HG02678 (cell line): ENCODE measurements at regions not wholly inside any gene's neighbourhood (a gene's known extent, or its start where the extent isn't known, plus 50 kb on each side); places are given as distances from the start of the nearest gene placed in this dataset.

Experiments
- ATAC-seq: cut with Tn5 transposase; IDR thresholded peaks from one replicate; pipeline ENCODE4 v1.9.1; 2021; ENCODE audit warnings: mild to moderate bottlenecking, moderate library complexity; ENCODE audit not compliant: unreplicated experiment

DNA sequence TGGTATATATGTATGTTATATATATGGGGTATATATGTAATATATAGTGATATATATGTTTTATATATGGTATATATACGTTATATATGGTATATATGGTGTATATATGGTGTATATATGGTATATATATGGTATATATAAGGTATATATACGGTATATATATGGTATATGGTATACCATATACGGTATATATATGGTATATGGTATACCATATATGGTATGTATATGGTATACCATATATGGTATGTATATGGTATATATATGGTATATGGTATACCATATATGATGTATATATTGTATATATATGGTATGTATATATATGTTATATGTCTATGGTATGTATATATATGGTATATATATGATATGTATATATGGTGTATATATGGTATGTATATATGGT is 447.7 kb upstream of the USP24 start:
- no peak for ATAC-seq

DNA sequence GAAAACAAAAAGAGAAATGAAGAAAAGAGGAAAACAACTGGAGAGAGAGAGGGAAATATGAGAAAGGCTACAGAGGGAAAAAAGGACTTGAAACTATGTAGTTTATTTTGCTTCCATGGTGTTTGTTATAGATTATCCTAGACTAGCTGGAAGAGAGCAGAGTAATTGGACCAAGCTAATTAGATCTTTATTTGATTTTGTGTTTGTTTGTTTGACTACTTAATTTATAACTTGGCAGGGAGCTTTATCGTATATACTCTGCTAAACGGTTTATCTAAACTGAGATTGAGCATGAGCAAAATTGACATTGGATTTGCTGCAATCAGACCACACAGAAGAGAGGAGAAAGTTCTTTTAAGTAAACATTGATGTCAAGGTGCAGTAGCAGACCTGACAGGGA is 443.8 kb upstream of the USP24 start:
- ATAC-seq = no peak

DNA sequence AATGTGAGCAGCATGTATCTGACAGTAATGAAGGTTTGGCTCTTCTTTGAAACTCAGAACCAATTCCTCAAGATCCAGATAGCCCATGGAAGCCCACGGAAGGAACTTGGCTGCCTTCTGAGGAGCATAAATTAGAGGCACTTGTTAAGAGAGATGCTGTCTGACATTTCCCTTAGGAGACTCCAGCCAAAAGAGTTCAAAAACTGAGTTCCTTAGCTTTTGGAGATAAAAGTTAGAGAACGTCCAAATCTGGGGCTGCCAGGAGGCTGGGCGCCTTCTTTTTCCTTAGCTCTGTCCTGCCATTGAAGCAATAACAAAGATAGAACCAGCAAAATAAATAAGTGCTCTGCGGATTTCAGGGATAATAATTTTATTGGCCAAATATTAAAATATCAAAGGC is 439.6 kb upstream of the USP24 start:
- no peak for ATAC-seq

DNA sequence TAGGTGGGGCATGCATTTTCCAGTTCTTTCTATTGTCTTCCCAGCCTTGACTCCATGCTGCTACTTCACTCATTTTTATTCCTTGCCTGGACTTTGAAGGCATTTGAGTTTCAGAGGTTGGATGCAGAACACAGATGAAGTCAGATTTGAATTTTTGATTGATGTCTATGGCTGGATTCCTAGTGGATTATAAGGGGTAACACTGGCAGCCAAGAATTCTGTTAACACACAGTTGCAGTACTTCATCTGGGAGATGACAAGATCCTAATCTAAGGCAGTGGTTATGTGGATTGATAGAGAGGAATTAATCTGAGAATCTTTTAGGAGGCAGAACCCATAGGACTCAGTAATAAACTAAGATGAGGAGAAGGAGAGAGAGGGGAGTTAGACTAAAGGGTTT is 439.0 kb upstream of the USP24 start:
- ATAC-seq = no peak

DNA sequence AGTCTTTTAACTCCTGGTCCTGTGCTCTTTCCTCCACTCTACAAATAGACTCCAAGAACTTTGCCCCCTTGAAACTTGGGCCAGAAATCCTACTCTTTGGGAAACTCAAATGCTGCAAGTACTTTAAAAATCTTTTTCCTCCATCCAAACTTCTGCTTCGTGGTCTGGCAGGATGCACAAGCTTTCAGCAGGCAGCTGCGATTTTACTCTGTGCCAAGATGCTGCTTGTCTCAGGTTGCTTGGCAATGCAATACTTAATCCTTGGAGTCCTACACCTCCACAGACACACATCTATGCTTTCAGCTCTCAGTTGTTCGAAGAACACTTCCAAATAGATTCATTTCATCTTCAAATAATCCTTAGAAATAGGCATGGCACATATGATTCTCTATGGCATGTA is 435.3 kb upstream of the USP24 start:
- no peak for ATAC-seq

DNA sequence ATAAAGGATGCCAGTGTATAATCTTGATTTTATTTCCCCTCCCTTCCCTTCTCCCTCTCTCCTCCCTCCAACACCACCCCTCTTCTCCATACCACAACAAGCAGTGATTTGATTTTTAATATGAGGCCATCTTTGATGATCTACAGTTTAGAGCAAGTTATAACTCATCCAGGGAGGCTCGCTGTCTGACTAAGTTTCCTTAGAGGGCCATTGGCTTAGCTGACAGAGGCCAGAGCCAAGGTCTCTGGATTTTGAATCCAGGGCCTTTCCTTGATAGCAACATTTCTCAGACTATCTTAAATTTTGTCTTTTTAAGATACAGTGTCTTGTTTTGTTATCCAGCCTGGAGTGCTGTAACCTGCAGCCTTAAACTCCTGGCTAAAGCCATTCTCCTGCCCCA is 431.0 kb upstream of the USP24 start:
- ATAC-seq = no peak

DNA sequence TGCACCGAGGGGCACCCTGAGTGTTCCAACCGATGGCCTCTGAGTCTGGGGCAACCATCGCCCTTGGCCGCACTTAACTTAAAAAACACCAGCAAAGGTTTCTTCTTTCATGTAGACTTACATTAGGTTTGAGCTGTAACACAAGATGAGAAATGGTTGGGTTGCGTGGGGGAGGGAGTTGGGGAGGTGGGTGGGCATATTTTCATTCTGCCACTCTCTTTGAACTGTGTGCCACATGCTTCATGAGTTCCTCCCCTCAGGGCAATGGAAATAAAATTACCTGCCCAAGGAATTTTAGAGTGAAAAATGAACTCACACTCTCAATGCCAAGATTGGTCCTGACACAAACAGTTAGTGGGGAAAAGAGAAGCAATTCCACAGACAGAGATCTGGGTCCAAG is 430.1 kb upstream of the USP24 start:
- no peak for ATAC-seq

DNA sequence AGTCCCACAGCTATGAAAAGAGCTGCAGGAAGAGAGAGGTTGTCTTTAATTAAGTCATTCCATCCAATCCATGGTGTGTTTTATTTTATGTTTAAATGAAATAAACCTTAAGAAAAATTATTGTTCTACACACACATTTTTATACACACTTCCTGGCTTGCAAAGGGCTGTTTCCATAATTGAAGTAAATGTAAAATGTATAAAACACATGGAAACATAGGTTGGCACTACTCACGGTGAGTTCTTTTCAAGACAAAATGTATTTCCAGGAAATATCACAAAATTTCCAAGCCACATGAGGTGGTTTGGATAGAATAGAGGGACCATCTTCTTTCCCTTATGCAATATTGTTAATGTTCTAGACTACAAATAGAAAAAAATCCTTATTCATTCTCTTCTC is 426.8 kb upstream of the USP24 start:
- no peak for ATAC-seq

DNA sequence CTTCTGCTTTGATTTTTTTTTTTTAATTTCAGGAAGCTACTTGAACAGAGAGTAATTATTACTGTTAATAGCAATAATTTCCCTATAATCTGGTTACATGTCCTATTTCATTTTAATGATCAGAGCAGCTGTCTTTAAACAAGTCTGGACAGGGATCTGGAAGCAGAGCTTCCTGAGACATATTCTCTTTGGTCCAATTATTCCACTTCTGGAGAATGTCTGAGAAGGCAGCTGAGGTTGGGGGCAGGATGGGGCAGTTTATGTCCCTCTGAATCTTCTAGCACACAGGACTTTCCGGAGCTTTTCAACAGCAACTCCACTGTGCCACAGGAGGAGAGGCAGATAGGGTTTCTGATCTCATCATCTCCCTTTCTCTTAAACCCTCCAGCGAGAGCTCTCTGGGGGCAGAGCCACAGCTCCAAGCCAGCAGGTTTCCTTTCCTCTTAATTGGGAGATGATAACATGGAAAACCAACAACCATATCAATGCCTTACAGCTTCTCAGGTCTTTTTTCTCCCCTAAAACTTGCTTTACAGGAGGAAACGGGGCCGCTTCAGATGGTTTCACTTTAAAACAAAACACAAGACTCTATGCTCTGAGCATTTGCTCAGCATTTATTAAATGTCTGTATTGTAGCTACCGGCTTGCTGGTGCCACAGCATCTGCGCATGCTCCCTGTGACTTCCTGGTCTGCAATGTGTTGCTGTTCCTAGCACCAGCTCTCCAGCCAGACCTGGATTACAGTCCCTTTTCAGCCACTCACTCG is 425.7 kb upstream of the USP24 start:
- no peak for ATAC-seq

DNA sequence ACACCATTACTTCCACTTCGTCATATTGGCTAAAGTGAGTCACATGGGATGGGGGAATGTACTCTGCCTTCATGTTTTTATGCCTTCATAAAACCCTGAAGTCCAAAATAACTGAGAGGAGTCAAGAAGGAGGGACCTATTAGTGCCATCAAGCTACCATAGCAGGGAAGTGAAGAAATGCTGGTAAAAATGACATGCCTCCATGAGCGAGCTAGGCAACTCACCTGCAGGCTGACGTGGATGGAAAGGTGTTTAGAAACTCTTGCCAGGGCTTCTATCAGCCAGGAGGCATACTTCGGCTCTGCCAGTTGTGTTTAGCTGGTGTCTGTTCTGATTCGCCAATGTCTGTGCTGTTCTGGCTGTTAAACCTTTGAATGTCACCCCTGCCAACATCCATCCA is 424.4 kb upstream of the USP24 start:
- ATAC-seq = no peak

DNA sequence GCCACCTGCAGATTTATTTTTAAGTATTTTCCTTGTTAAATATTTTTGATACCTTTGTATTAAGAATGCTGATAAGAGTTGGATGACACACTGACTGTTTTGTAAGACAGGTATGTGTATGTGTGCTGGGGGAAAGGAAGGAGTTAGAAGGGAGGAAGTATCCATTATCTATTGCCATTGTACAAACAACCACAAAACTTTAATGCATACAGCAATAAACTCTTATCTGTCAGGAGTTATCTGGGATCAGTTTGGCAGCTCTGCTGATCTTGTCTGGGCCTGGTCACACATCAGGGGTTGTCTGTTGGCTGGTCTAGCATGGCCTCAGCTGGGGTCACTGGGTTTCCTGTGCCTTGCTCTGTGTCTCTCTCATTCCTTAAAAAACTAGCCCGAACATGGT is 423.9 kb upstream of the USP24 start:
- no peak for ATAC-seq

DNA sequence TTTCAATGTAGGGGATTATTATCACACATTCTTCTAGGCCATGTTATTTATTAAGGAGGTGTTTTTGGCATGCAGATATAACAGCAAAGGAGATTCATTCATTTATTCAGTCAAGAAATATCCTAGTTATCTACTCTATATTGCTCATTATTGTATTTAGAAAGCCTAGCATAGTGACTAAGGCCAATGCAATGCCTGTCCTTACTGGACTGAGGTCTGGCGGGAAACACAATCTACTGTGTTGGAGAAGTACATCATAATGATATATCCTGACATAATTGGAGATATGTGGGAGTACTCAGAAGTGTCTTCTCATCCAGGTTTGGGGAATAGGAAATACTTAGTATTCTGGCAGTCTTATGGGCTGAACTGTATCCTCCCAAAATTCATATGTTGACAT is 421.5 kb upstream of the USP24 start:
- no peak for ATAC-seq

DNA sequence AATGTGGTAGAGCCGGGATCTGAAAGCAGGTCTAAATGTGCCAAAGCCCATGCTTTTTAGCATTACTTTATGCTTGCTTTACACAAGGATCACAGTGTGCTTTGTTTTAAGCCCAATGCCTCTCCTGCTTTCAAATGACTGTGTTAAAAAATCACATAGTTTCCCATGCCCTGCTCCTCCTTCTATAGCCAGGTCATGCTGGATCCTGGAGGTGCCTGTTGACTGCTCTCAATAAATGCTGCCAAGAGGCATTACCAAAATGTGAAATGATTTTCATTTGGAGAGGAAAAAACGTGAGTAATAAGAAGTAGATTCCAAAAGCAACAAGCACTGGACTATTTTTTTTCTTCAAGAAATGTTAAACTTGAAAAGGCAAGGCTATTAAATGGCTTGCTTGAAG is 420.7 kb upstream of the USP24 start:
- no peak for ATAC-seq

DNA sequence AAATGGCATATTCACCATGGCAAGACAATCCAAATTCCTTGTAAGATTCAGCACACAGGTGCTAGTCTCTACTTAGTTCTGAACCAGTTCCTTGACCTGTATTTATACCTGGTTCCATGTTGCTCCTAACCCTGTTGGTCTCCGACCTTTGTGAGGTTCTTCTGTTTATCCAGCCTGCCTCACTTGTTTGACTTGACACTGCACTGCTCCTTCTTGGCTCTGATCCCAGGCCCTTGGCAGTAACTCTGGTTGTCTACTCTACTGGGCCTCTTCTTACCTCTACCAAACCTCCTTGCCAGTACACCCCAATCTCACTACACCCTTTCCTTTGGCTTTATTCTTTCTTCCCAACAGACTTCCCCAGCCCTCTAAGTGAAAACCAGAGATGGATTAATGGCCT is 419.4 kb upstream of the USP24 start:
- no peak for ATAC-seq

DNA sequence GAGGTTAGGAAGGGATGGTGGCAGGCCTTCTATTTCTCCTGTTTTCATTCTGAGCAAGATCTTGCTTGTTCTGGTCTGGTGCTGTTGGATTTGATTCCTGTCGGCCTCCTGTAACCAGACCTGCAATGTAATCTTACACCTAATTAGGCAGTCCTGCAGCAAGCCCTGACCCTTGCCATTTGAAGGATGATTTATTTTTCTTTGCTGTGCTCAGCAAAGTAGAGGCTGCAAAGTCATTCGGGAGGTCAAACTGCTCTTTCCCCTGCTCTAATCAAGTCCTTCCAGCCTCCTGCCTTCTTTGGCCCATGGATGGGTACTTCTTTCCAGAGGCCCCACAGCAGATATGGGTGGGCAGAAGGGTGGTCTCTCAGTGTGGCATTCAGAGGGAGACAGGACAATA is 417.7 kb upstream of the USP24 start:
- no peak for ATAC-seq

DNA sequence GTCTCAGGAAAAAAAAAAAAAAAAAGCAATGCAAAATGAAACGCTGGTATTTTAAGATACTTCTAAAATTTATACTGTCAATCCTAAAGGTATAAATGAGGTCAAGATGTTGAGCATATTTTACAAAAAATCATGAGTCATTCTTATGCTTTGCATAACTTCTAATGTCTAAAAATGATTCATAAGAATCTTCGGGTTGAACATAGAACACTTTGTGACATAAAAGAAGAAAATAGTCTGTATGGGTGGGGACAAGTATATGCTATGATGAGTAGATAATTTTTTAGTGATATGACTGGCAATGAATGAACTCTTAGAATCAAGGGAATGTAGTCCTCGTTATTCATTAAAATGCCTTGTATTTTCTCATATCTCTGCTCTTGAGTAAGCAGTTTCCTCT is 416.9 kb upstream of the USP24 start:
- no peak for ATAC-seq

DNA sequence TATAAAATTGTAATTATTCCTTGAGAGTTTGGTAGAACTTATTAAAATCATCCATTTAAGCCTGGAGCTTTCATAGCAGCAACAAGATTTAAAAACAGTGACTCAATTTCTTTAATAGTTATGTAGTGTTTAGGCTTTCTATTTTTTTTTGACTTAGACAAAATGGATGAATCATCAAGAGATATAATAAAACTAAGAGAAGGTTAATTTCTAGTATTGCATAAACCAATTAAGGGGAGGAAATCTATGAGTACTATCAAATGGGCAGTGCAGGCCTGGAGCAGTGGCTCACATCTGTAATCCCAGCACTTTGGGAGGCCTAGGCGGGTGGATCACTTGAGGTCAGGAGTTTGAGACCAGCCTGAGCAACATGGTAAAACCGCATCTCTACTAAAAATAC is 416.3 kb upstream of the USP24 start:
- no peak for ATAC-seq

DNA sequence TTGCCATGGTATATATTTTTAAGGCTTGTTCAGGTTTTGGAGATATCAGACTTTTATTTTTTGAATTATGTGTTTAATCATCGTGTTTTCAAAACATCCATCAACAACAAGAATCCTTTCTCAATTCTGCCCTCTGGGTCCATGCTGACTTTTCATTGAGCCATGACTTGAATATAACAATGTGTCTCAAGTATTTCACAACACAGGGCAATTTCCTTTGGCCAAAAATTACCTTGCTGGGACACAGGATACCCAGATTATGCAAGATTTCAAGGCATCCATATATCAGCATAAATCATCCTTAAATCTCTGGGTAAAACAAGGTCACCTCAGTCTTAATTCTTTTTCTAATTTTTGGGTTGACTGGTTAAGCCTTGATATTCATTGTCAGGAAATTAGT is 411.2 kb upstream of the USP24 start:
- no peak for ATAC-seq

DNA sequence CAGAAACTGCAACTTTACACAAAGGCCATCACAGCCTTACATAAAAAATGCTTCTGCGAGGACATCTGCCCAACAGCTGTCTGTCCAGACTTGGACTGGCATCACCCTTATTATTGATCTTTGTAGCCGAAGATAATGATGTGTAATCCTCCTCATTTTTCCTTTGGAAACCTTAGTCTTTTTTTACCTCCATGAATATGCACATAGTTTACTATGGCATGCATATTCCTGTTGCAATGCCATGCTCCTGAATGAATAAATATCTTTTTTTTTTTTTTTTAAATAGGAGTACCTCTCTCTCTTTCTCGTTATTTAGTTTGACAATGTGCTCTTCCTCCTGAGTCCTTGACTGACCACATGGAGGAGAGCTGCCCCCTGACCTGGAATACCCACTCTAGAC is 409.6 kb upstream of the USP24 start:
- no peak for ATAC-seq

DNA sequence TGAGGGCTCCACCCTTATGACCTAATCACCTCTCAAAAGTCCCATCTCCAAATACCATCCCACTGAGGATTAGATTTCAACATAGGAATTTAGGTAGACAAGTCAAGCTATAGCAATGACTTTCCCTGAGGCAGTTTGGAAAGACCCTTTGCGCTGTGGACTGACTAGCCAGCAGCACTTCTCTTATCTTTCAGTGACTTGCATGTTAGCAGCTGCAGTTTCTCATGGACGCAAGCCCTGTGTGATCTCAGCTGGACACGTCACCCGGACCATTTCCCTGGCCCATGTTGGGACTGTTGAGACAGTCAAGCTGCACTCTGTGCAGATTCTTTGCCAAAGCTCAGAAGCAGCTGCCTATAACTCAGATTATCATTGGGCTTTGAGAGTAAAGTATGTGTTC is 408.1 kb upstream of the USP24 start:
- ATAC-seq = no peak

DNA sequence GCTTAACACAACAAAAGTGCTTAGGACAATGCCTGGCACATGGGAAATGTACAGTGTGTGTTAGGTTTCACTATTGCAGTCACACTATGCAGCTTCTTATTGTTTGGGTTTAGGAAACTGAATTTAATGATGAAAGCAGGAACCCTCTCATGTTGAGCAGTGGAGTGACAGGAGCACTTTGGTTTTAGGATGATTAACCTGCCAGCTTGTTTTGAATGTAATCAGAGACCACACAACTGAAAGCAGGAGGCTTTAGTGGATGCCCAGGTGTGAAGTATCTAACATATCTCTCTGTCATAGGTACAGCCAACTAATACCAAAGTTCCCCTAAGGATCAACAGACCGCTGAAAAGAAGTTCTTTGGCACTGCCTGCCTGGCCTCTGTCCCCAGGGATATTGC is 406.9 kb upstream of the USP24 start:
- ATAC-seq = no peak

DNA sequence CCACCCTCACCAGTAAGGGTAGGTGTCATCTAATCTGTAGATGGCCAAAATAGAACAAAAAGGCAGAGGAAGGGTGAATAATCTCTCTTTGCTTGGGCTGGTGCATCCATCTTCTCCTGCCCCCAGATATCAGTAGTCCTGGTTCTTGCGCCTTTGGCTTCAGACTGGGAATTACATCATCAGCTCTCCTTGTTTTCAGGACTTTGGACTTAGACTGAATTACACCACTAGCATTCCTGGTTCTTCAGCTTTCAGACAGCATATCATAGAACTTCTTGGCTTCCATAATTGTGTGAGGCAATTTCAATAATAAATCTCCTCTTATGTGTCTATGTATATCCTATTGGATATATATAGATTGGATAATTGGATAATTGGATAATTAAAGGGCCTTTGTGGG is 403.0 kb upstream of the USP24 start:
- no peak for ATAC-seq

DNA sequence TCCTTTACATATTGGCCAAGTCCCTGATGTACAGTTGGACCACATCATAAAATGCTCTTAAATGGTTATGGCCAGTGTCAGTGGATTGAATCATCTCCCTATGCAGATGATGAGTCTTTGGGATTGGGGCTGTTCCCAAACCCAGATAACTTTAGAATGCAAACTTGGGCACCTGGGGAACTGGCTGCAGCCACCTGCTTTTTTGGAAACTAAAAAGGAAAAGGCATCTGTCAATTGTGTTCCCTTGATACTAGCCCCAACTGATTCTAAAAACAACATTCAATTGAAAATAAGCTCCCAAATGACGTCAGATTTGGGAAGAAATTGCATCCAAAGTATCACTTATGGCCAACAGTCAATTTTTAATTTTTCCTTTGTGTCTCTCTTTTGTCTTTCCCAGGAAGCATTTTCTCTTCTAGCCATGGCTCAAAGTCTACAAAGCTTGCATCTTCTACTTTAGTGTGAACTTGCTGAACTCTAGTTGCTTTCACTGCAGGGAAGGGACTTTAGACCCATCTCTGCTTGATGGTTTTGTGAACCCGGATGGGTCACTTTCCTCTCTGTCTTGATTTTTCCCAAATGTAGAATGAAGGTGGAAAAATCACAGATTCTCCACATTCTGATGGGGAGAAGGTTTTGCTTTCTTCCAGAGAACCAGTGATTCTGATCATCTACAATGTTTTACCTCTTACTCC is 402.3 kb upstream of the USP24 start:
- no peak for ATAC-seq
